ENCODE measurements at regions not wholly inside any gene's neighbourhood (a gene's known extent, or its start where the extent isn't known, plus 50 kb on each side); places are given as distances from the start of the nearest gene placed in this dataset.

- Histone ChIP-seq H3K4ac (ENCODE audit: low read depth, low read length) (no peak overlapping the region), H3K79me1 (ENCODE audit: low read depth in 1 of 2, low read length in 2 of 2) (no peaks in the 10 kb centered on the region), H3K23ac (ENCODE audit: low read depth, low read length) (no peak overlapping the region), H3K18ac (ENCODE audit: low read depth, low read length) (no peak overlapping the region), H3K9me3 (ENCODE audit: control insufficient read depth, insufficient read depth, low read length) (no peaks in the 10 kb centered on the region), H3K14ac (replicated peaks; ENCODE audit: low read depth, low read length) (no peak overlapping the region), H3K56ac (ENCODE audit: extremely low read depth, insufficient read depth, low read length) (no peak overlapping the region), H3K36me3 (ENCODE audit: control insufficient read depth, insufficient read depth, low read length) (no peaks in the 10 kb centered on the region), H2AK5ac (ENCODE audit: low read depth, low read length) (no peak overlapping the region), H3K9me1 (ENCODE audit: insufficient read depth, low read length) (no peaks in the 10 kb centered on the region), H4K91ac (ENCODE audit: insufficient read depth, low read depth, low read length) (no peak overlapping the region), H2AK9ac (replicated peaks; ENCODE audit: low read depth, low read length, poor library complexity) (no peak overlapping the region), H3K4me2 (ENCODE audit: low read depth, low read length) (no peak overlapping the region), H2BK15ac (ENCODE audit: low read depth, low read length) (no peak overlapping the region), H4K5ac (ENCODE audit: low read depth, low read length) (no peak overlapping the region), H3K27ac (ENCODE audit: insufficient read depth, low read length) (no peak overlapping the region), H2BK5ac (ENCODE audit: low read depth, low read length, poor library complexity, severe bottlenecking) (no peak overlapping the region), H4K20me1 (ENCODE audit: insufficient read depth, low read length) (no peaks in the 10 kb centered on the region), H2AFZ (replicated peaks; ENCODE audit: low read length, poor library complexity) (no peak overlapping the region), H3K9ac (ENCODE audit: low read depth, low read length) (no peak overlapping the region), H3K4me1 (ENCODE audit: control insufficient read depth, insufficient read depth, low read length) (no peaks in the 10 kb centered on the region), H3K27me3 (ENCODE audit: control insufficient read depth, insufficient read depth, low read length) (no peaks in the 10 kb centered on the region), H2BK20ac (ENCODE audit: low read depth, low read length) (no peak overlapping the region), H4K8ac (ENCODE audit: low read depth in 2 of 2, low read length in 2 of 2) (no peak overlapping the region), H3K4me3 (ENCODE audit: insufficient read depth, low read depth, low read length) (no peak overlapping the region), H2BK120ac (ENCODE audit: low read depth, low read length) (no peak overlapping the region)
- no peak for ATAC-seq (ENCODE audit: low read depth)
- no peak for DNase-seq
- CTCF ChIA-PET = interaction anchor here (1.2 kb wide), 1 partner anchor 9 kb away, joined by 4 read pairs; no protein-coding TSS in a partner anchor
- BruUV-seq (replicated peaks) = no TSS peak
- dilution Hi-C loops (cut with HindIII; ENCODE audit: low sequenced_read_pairs, unreplicated experiment) (no loop called here), intact Hi-C loops (cut with micrococcal nuclease) (loop anchor here (5.0 kb wide), 1 partner anchor 551 kb away; no protein-coding TSS in a partner anchor), in situ Hi-C loops (cut with MboI; ENCODE audit: low sequenced_read_pairs) (no loop called here)
- WGBS, 2 experiments (ENCODE audit: extremely low coverage in 2 of 2, insufficient read length in 1 of 2) = no CpG with 5 or more reads among the region's 3 CpGs
- POLR2A ChIA-PET (ENCODE audit: unreplicated experiment) = no interaction called here
- TF ChIP-seq RCOR1 (IDR thresholded peaks at IDR 0.05; ENCODE audit: insufficient replicate concordance, low read length) (no peak), MXI1 (IDR thresholded peaks at IDR 0.05; ENCODE audit: borderline replicate concordance, low read depth, low read length) (no peak), RAD21 (IDR thresholded peaks at IDR 0.05; ENCODE audit: low read length) (no peak), CHD1 (IDR thresholded peaks at IDR 0.05; ENCODE audit: low read depth, low read length) (no peak), BHLHE40 (IDR thresholded peaks at IDR 0.05; ENCODE audit: low read depth, low read length) (no peak), CEBPB (IDR thresholded peaks at IDR 0.05; ENCODE audit: low read depth, low read length) (no peak)
Observed at GRCh38 chr11:127471662-127472061, 471.1 kb upstream of the KIRREL3 start.
